Endothelial cell of umbilical vein (primary cell): ENCODE measurements at regions not wholly inside any gene's neighbourhood (a gene's known extent, or its start where the extent isn't known, plus 50 kb on each side); places are given as distances from the start of the nearest gene placed in this dataset.

Source experiments
- BruUV-seq: library from RNA; stranded (reverse); fragments of 400-500 nt; replicated peaks from 2 replicates; lab custom pipeline; 2021; lab: Mats Ljungman, UMichigan
- CTCF ChIA-PET: fragments of 300-600, 350-600 bp; sonication (Branson Sonifier 250); formaldehyde crosslinking; loops from one replicate; lab custom pipeline; 2021; ENCODE audit warnings: antibody characterized with exemption, inconsistent platforms; lab: Charles Lee
- POLR2A ChIA-PET: fragments of 300-600, 350-600 bp; sonication (Branson Sonifier 250); formaldehyde crosslinking; loops from one replicate; lab custom pipeline; 2021; ENCODE audit warnings: antibody characterized with exemption, inconsistent platforms; lab: Charles Lee
- DNase-seq: peaks from one replicate; pipeline ENCODE4 v3.0.0-alpha.2; 2011; ENCODE audit warnings: low read depth, low spot score
- FAIRE-seq: peaks from 2 replicates; lab custom pipeline; 2011; peaks lifted over from hg19 to GRCh38; lab: Jason Lieb, UNC
- H2AFZ ChIP-seq: 2 replicates; pipeline ENCODE4 v1.6.0; 2012; ENCODE audit warnings: low read depth, low read length, control low read depth, inconsistent platforms
- H3K27ac ChIP-seq: 2 replicates; pipeline ENCODE4 v1.5.1; 2011; ENCODE audit warnings: low read depth, mild to moderate bottlenecking, control low read depth, low read length, moderate library complexity; ENCODE audit not compliant: insufficient read depth
- H3K27me3 ChIP-seq, 2 experiments: 2 replicates each; pipeline versions ENCODE4 v1.6.0 to v1.6.1; 2011; ENCODE audit warnings: low read length in 2 of 2, mixed read lengths in 1 of 2; ENCODE audit not compliant: control insufficient read depth in 2 of 2, insufficient read depth in 2 of 2
- H3K36me3 ChIP-seq, 2 experiments: 2 replicates in 1 of 2; 3 replicates in 1 of 2; pipeline ENCODE4 v1.5.1; 2011; ENCODE audit warnings: low read length in 2 of 2, mild to moderate bottlenecking in 1 of 2, moderate library complexity in 1 of 2; ENCODE audit not compliant: control insufficient read depth in 2 of 2, insufficient read depth in 2 of 2; ENCODE audit errors: extremely low read depth in 1 of 2
- H3K4me1 ChIP-seq: 3 replicates; pipeline ENCODE4 v1.5.1; 2011; ENCODE audit warnings: mild to moderate bottlenecking, low read length; ENCODE audit not compliant: control insufficient read depth, insufficient read depth; ENCODE audit errors: extremely low read depth
- H3K4me2 ChIP-seq: 2 replicates; pipeline ENCODE4 v1.6.1; 2011; ENCODE audit warnings: low read length, control low read depth, mixed read lengths; ENCODE audit not compliant: insufficient read depth
- H3K4me3 ChIP-seq, 3 experiments: fragments of 200-600 bp in 1 of 3; sonication (generic), shearing (Covaris generic) in 1 of 3; replicated peaks in 1 of 3; 2 replicates each; pipeline ENCODE4 v1.5.1; 2011 to 2016; ENCODE audit warnings: control low read depth in 3 of 3, low read length in 3 of 3, mild to moderate bottlenecking in 2 of 3, inconsistent platforms in 1 of 3, low read depth in 1 of 3, moderate library complexity in 1 of 3; ENCODE audit not compliant: insufficient read depth in 1 of 3
- H3K79me2 ChIP-seq: 2 replicates; pipeline ENCODE4 v1.6.0; 2012; ENCODE audit warnings: low read length, inconsistent platforms; ENCODE audit not compliant: control insufficient read depth, insufficient read depth
- H3K9ac ChIP-seq: replicated peaks from 2 replicates; pipeline ENCODE3; 2011; ENCODE audit warnings: low read length, control low read depth; ENCODE audit not compliant: insufficient read depth; ENCODE audit errors: extremely low read depth
- H3K9me1 ChIP-seq: replicated peaks from 3 replicates; pipeline ENCODE4 v1.6.0; 2011; ENCODE audit warnings: mild to moderate bottlenecking, low read length; ENCODE audit not compliant: control insufficient read depth, insufficient read depth; ENCODE audit errors: extremely low read depth
- H3K9me3 ChIP-seq: replicated peaks from 2 replicates; pipeline ENCODE4 v1.5.1; 2012; ENCODE audit warnings: low read length, inconsistent platforms; ENCODE audit not compliant: control insufficient read depth, insufficient read depth
- H4K20me1 ChIP-seq: replicated peaks from 2 replicates; pipeline ENCODE3; 2011; ENCODE audit warnings: mild to moderate bottlenecking, low read length; ENCODE audit not compliant: control insufficient read depth, insufficient read depth; ENCODE audit errors: extremely low read depth
- CTCF ChIP-seq, 2 donors: IDR thresholded peaks; 1 replicate in 1 of 2; 2 replicates in 1 of 2; pipeline ENCODE4 v1.5.1; 2011; ENCODE audit warnings: low read length in 2 of 2, mild to moderate bottlenecking in 2 of 2, moderate library complexity in 2 of 2, control low read depth in 1 of 2, inconsistent platforms in 1 of 2, low read depth in 1 of 2; ENCODE audit not compliant: insufficient read depth in 1 of 2; ENCODE audit errors: extremely low read depth in 1 of 2
- EZH2 ChIP-seq: IDR thresholded peaks from 2 replicates; pipeline ENCODE4 v1.6.1; 2012; ENCODE audit warnings: borderline replicate concordance, low read depth, mild to moderate bottlenecking, moderate library complexity, low read length, inconsistent platforms; ENCODE audit not compliant: severe bottlenecking
- FOS ChIP-seq: IDR thresholded peaks from 2 replicates; pipeline ENCODE4 v1.6.1; 2011; ENCODE audit warnings: mild to moderate bottlenecking, low read length, moderate library complexity, borderline replicate concordance; ENCODE audit not compliant: insufficient read depth
- GATA2 ChIP-seq: IDR thresholded peaks from 2 replicates; pipeline ENCODE4 v1.7.0; 2011; ENCODE audit warnings: low read depth, mild to moderate bottlenecking, moderate library complexity, mixed read lengths, low read length; ENCODE audit not compliant: insufficient read length, insufficient read depth
- JUN ChIP-seq: IDR thresholded peaks from 2 replicates; pipeline ENCODE4 v1.6.1; 2011; ENCODE audit warnings: borderline replicate concordance, low read depth; ENCODE audit not compliant: insufficient read length, insufficient read depth
- MAX ChIP-seq: IDR thresholded peaks from 2 replicates; pipeline ENCODE4 v1.6.1; 2011; ENCODE audit not compliant: insufficient read depth, insufficient read length
- MYC ChIP-seq: IDR thresholded peaks from one replicate; pipeline ENCODE4 v1.6.1; 2011; ENCODE audit warnings: mild to moderate bottlenecking, low read depth, low read length
- POLR2A ChIP-seq: IDR thresholded peaks from 2 replicates; pipeline ENCODE4 v1.6.1; 2012; ENCODE audit warnings: low read depth, mild to moderate bottlenecking, control low read depth, low read length
- POLR2AphosphoS5 ChIP-seq: IDR thresholded peaks from 2 replicates; pipeline ENCODE4 v1.6.1; 2012; ENCODE audit warnings: low read depth, mild to moderate bottlenecking, control low read depth, low read length, moderate library complexity; ENCODE audit not compliant: insufficient read depth
- dilution Hi-C: fragments of 300-500 bp; cut with MboI; formaldehyde crosslinking; loops from one replicate; pipeline ENCODE4 v1.15.0; 2019; ENCODE audit warnings: low sequenced_read_pairs; ENCODE audit not compliant: extremely low pct_ligation_motif_present
- intact Hi-C: fragments of 100-400 bp; cut with micrococcal nuclease; formaldehyde crosslinking; loops from one replicate; pipeline ENCODE4 v1.10.0; 2022

GRCh38 chr2:122863532-122863931 lies 1108.1 kb downstream of the TSN start:
- Histone ChIP-seq H2AFZ (no peak overlapping the region), H3K9ac (no peak overlapping the region), H3K27ac (no peak overlapping the region), H3K9me3 (peaks cover 14% of the 10 kb centered on the region), H3K79me2 (no peaks in the 10 kb centered on the region), H4K20me1 (no peaks in the 10 kb centered on the region), H3K27me3 (no peaks in the 10 kb centered on the region), H3K4me1 (no peaks in the 10 kb centered on the region), H3K9me1 (no peaks in the 10 kb centered on the region), H3K4me3 (no peak overlapping the region), H3K36me3 (no peaks in the 10 kb centered on the region), H3K4me2 (no peak overlapping the region)
- TF ChIP-seq POLR2A, result no peak
- TF ChIP-seq CTCF (IDR thresholded peaks at IDR 0.05; ENCODE audit: extremely low read depth in 1 of 2, insufficient read depth in 1 of 2, low read depth in 1 of 2, low read length in 2 of 2), result no peak
- TF ChIP-seq MAX, result no peak
- no peak for TF ChIP-seq EZH2
- TF ChIP-seq JUN, result no peak
- no peak for DNase-seq
- FAIRE-seq, result no peak
- ChIA-PET POLR2A (no interaction called here), CTCF (no interaction called here)
- intact Hi-C loops, result no loop called here
- no TSS peak for BruUV-seq
- dilution Hi-C loops, result no loop called here

GRCh38 chr2:122864728-122865127 lies 1109.3 kb downstream of the TSN start:
- Histone ChIP-seq H3K27me3 (no peaks in the 10 kb centered on the region), H3K9ac (no peak overlapping the region), H3K36me3 (no peaks in the 10 kb centered on the region), H4K20me1 (no peaks in the 10 kb centered on the region), H3K27ac (no peak overlapping the region), H3K4me2 (no peak overlapping the region), H3K4me3 (no peak overlapping the region), H3K79me2 (no peaks in the 10 kb centered on the region), H3K9me3 (peaks cover 11% of the 10 kb centered on the region), H2AFZ (no peak overlapping the region), H3K4me1 (no peaks in the 10 kb centered on the region), H3K9me1 (no peaks in the 10 kb centered on the region)
- intact Hi-C loops (no loop called here), dilution Hi-C loops (no loop called here)
- ChIA-PET CTCF (no interaction called here), POLR2A (no interaction called here)
- no TSS peak for BruUV-seq
- FAIRE-seq (no peak), DNase-seq (no peak)
- TF ChIP-seq CTCF (IDR thresholded peaks at IDR 0.05; ENCODE audit: extremely low read depth in 1 of 2, insufficient read depth in 1 of 2, low read depth in 1 of 2, low read length in 2 of 2), result no peak
- no peak for TF ChIP-seq POLR2A
- TF ChIP-seq MAX, result no peak
- TF ChIP-seq GATA2, result no peak
- TF ChIP-seq MYC, result no peak
- TF ChIP-seq FOS, result no peak
- no peak for TF ChIP-seq EZH2
- no peak for TF ChIP-seq POLR2AphosphoS5
- TF ChIP-seq JUN, result no peak
